HEK293 (cell line): ENCODE measurements at regions not wholly inside any gene's neighbourhood (a gene's known extent, or its start where the extent isn't known, plus 50 kb on each side); places are given as distances from the start of the nearest gene placed in this dataset.

Experiments used
- CTCF ChIP-seq: fragments of 450-650 bp; formaldehyde crosslinking; IDR thresholded peaks from 2 replicates; pipeline ENCODE4 v1.5.1; 2016; ENCODE audit warnings: missing biosample characterization, missing genetic modification characterization
- INSM2 ChIP-seq: fragments of 450-650 bp; formaldehyde crosslinking; IDR thresholded peaks from 2 replicates; pipeline ENCODE4 v1.5.1; 2016; ENCODE audit warnings: missing biosample characterization, missing genetic modification characterization
- REST ChIP-seq: fragments of 450-650 bp; formaldehyde crosslinking; IDR thresholded peaks from 2 replicates; pipeline ENCODE4 v1.5.1; 2016; ENCODE audit warnings: missing biosample characterization, missing genetic modification characterization
- TCF7L2 ChIP-seq: IDR thresholded peaks from 2 replicates; pipeline ENCODE4 v1.6.1; 2011; ENCODE audit warnings: low read depth, mild to moderate bottlenecking, inconsistent platforms, low read length, moderate library complexity, borderline replicate concordance
- TRIM28 ChIP-seq: IDR thresholded peaks from 2 replicates; pipeline ENCODE4 v1.6.1; 2011; ENCODE audit warnings: low read length, control low read depth, borderline replicate concordance
- ZBTB1 ChIP-seq: fragments of 450-650 bp; formaldehyde crosslinking; IDR thresholded peaks from 2 replicates; pipeline ENCODE4 v1.5.1; 2016; ENCODE audit warnings: missing biosample characterization, missing genetic modification characterization
- ZBTB49 ChIP-seq: fragments of 450-650 bp; formaldehyde crosslinking; IDR thresholded peaks from 2 replicates; pipeline ENCODE4 v1.5.1; 2016; ENCODE audit warnings: missing biosample characterization, missing genetic modification characterization, low read depth
- ZBTB7A ChIP-seq: fragments of 450-650 bp; formaldehyde crosslinking; IDR thresholded peaks from 2 replicates; pipeline ENCODE4 v1.5.1; 2016; ENCODE audit warnings: low read depth, missing biosample characterization, missing genetic modification characterization
- ZFP41 ChIP-seq: fragments of 450-650 bp; formaldehyde crosslinking; IDR thresholded peaks from 2 replicates; pipeline ENCODE4 v1.5.1; 2016; ENCODE audit warnings: missing biosample characterization, missing genetic modification characterization, borderline replicate concordance
- ZNF114 ChIP-seq: fragments of 450-650 bp; formaldehyde crosslinking; IDR thresholded peaks from 2 replicates; pipeline ENCODE4 v1.5.0; 2017; ENCODE audit warnings: missing biosample characterization, missing genetic modification characterization
- ZNF311 ChIP-seq: fragments of 450-650 bp; formaldehyde crosslinking; IDR thresholded peaks from 2 replicates; pipeline ENCODE4 v1.5.1; 2017; ENCODE audit warnings: missing biosample characterization, missing genetic modification characterization, borderline replicate concordance
- ZSCAN16 ChIP-seq: fragments of 450-650 bp; formaldehyde crosslinking; IDR thresholded peaks from 2 replicates; pipeline ENCODE4 v1.5.1; 2016; ENCODE audit warnings: missing biosample characterization, missing genetic modification characterization

GRCh38 chr11:98227278-98227677 is 793.5 kb upstream of the CNTN5 start:
- no peak for TF ChIP-seq CTCF (tag by site-specific recombination)
- no peak for TF ChIP-seq ZBTB49 (tag by site-specific recombination)
- no peak for TF ChIP-seq INSM2 (tag by site-specific recombination)
- TF ChIP-seq TCF7L2: no peak
- no peak for TF ChIP-seq REST (tag by site-specific recombination)
- TF ChIP-seq ZSCAN16: no peak
- TF ChIP-seq ZNF114 (tag by site-specific recombination): no peak
- no peak for TF ChIP-seq ZBTB1 (tag by site-specific recombination)
- no peak for TF ChIP-seq ZFP41
- TF ChIP-seq TRIM28: no peak
- no peak for TF ChIP-seq ZBTB7A (tag by site-specific recombination)
- no peak for TF ChIP-seq ZNF311 (tag by site-specific recombination)
